BLaER1 (cell line): ENCODE measurements at regions not wholly inside any gene's neighbourhood (a gene's known extent, or its start where the extent isn't known, plus 50 kb on each side); places are given as distances from the start of the nearest gene placed in this dataset.

Experiments used
- H3K27ac ChIP-seq: shearing (Covaris generic); formaldehyde crosslinking; 2 replicates; pipeline ENCODE4 v1.8.1; 2022
- H3K27me3 ChIP-seq: shearing (Covaris generic); formaldehyde crosslinking; 2 replicates; pipeline ENCODE4 v1.8.1; 2022
- H3K36me3 ChIP-seq: shearing (Covaris generic); formaldehyde crosslinking; 2 replicates; pipeline ENCODE4 v1.8.1; 2022
- H3K4me1 ChIP-seq: shearing (Covaris generic); formaldehyde crosslinking; 2 replicates; pipeline ENCODE4 v1.8.1; 2022
- H3K4me2 ChIP-seq: shearing (Covaris generic); formaldehyde crosslinking; 2 replicates; pipeline ENCODE4 v1.8.1; 2022
- H3K4me3 ChIP-seq: shearing (Covaris generic); formaldehyde crosslinking; 2 replicates; pipeline ENCODE4 v1.8.1; 2022
- H3K9ac ChIP-seq: shearing (Covaris generic); formaldehyde crosslinking; 2 replicates; pipeline ENCODE4 v1.8.1; 2022
- H3K9me3 ChIP-seq: shearing (Covaris generic); formaldehyde crosslinking; 2 replicates; pipeline ENCODE4 v1.8.1; 2022
- H4K20me1 ChIP-seq: shearing (Covaris generic); formaldehyde crosslinking; 2 replicates; pipeline ENCODE4 v1.8.1; 2022
- Cebpa-rat ChIP-seq: shearing (Covaris generic); IDR thresholded peaks from 2 replicates; pipeline ENCODE4 v1.8.1; 2022

- H3K9me3 ChIP-seq, result peaks cover 17% of the 10 kb centered on the region
- H3K36me3 ChIP-seq, result no peaks in the 10 kb centered on the region
- no peak overlapping the region for H3K27ac ChIP-seq
- no peaks in the 10 kb centered on the region for H3K27me3 ChIP-seq
- no peaks in the 10 kb centered on the region for H4K20me1 ChIP-seq
- H3K4me3 ChIP-seq, result no peak overlapping the region
- H3K9ac ChIP-seq, result no peak overlapping the region
- no peaks in the 10 kb centered on the region for H3K4me1 ChIP-seq
- H3K4me2 ChIP-seq, result no peak overlapping the region
- TF ChIP-seq Cebpa-rat, result no peak
Measured at GRCh38 chr1:219347921-219348391, 174.3 kb downstream of the LYPLAL1 start.

GRCh38 chr1:219347376-219347775 lies 173.7 kb downstream of the LYPLAL1 start:
- H4K20me1 ChIP-seq, result no peaks in the 10 kb centered on the region
- H3K4me2 ChIP-seq, result no peak overlapping the region
- H3K36me3 ChIP-seq, result no peaks in the 10 kb centered on the region
- no peaks in the 10 kb centered on the region for H3K27me3 ChIP-seq
- H3K9ac ChIP-seq, result no peak overlapping the region
- no peaks in the 10 kb centered on the region for H3K4me1 ChIP-seq
- peaks cover 17% of the 10 kb centered on the region for H3K9me3 ChIP-seq
- no peak overlapping the region for H3K4me3 ChIP-seq
- TF ChIP-seq Cebpa-rat, result no peak
- H3K27ac ChIP-seq, result no peak overlapping the region

GRCh38 chr1:219345953-219346352 lies 172.3 kb downstream of the LYPLAL1 start:
- Histone ChIP-seq H3K27me3 (no peaks in the 10 kb centered on the region), H3K4me2 (no peak overlapping the region), H3K36me3 (no peaks in the 10 kb centered on the region), H3K9ac (no peak overlapping the region), H3K9me3 (peaks cover 17% of the 10 kb centered on the region), H3K4me3 (no peak overlapping the region), H3K4me1 (no peaks in the 10 kb centered on the region), H4K20me1 (no peaks in the 10 kb centered on the region), H3K27ac (no peak overlapping the region)
- TF ChIP-seq Cebpa-rat, result no peak

- H3K9ac ChIP-seq, result no peak overlapping the region
- no peaks in the 10 kb centered on the region for H3K27me3 ChIP-seq
- H3K27ac ChIP-seq, result no peak overlapping the region
- no peaks in the 10 kb centered on the region for H4K20me1 ChIP-seq
- peaks cover 17% of the 10 kb centered on the region for H3K9me3 ChIP-seq
- H3K4me3 ChIP-seq, result no peak overlapping the region
- no peak overlapping the region for H3K4me2 ChIP-seq
- no peaks in the 10 kb centered on the region for H3K4me1 ChIP-seq
- no peak for TF ChIP-seq Cebpa-rat
- no peaks in the 10 kb centered on the region for H3K36me3 ChIP-seq
Measured at GRCh38 chr1:219342836-219343235, 169.2 kb downstream of the LYPLAL1 start.

GRCh38 chr1:219340796-219341195 lies 167.1 kb downstream of the LYPLAL1 start:
- H3K4me2 ChIP-seq, result no peak overlapping the region
- H3K4me1 ChIP-seq, result no peaks in the 10 kb centered on the region
- no peak overlapping the region for H3K9ac ChIP-seq
- no peaks in the 10 kb centered on the region for H4K20me1 ChIP-seq
- no peak overlapping the region for H3K4me3 ChIP-seq
- H3K36me3 ChIP-seq, result no peaks in the 10 kb centered on the region
- no peak overlapping the region for H3K27ac ChIP-seq
- TF ChIP-seq Cebpa-rat, result no peak
- no peaks in the 10 kb centered on the region for H3K27me3 ChIP-seq
- peaks cover 6% of the 10 kb centered on the region for H3K9me3 ChIP-seq

- no peaks in the 10 kb centered on the region for H3K9me3 ChIP-seq
Measured at GRCh38 chr1:219339466-219339865, 165.8 kb downstream of the LYPLAL1 start.

GRCh38 chr1:219337588-219337987 lies 163.9 kb downstream of the LYPLAL1 start:
- H3K27ac ChIP-seq, result no peak overlapping the region
- H4K20me1 ChIP-seq, result no peaks in the 10 kb centered on the region
- TF ChIP-seq Cebpa-rat, result no peak
- no peak overlapping the region for H3K4me2 ChIP-seq
- no peaks in the 10 kb centered on the region for H3K9me3 ChIP-seq
- H3K9ac ChIP-seq, result no peak overlapping the region
- H3K27me3 ChIP-seq, result no peaks in the 10 kb centered on the region
- no peaks in the 10 kb centered on the region for H3K4me1 ChIP-seq
- H3K4me3 ChIP-seq, result no peak overlapping the region
- no peaks in the 10 kb centered on the region for H3K36me3 ChIP-seq

More at GRCh38 chr1:219339466-219339865, 165.8 kb downstream of the LYPLAL1 start:
- no peak overlapping the region for H3K4me3 ChIP-seq
- no peaks in the 10 kb centered on the region for H4K20me1 ChIP-seq
- H3K36me3 ChIP-seq, result no peaks in the 10 kb centered on the region
- no peak overlapping the region for H3K4me2 ChIP-seq
- no peaks in the 10 kb centered on the region for H3K4me1 ChIP-seq
- TF ChIP-seq Cebpa-rat, result no peak
- H3K27me3 ChIP-seq, result no peaks in the 10 kb centered on the region
- no peak overlapping the region for H3K27ac ChIP-seq
- H3K9ac ChIP-seq, result no peak overlapping the region

GRCh38 chr1:219333626-219334025 lies 159.9 kb downstream of the LYPLAL1 start:
- Histone ChIP-seq H3K36me3 (no peaks in the 10 kb centered on the region), H3K4me1 (no peaks in the 10 kb centered on the region), H3K27me3 (no peaks in the 10 kb centered on the region), H3K27ac (no peak overlapping the region), H3K9me3 (no peaks in the 10 kb centered on the region), H3K9ac (no peak overlapping the region), H3K4me2 (no peak overlapping the region), H4K20me1 (no peaks in the 10 kb centered on the region), H3K4me3 (no peak overlapping the region)
- TF ChIP-seq Cebpa-rat, result no peak

GRCh38 chr1:219331424-219331823 lies 157.7 kb downstream of the LYPLAL1 start:
- Histone ChIP-seq H3K9ac (no peak overlapping the region), H3K4me1 (no peaks in the 10 kb centered on the region), H3K9me3 (no peaks in the 10 kb centered on the region; the same call in 1 of the 2 replicates), H4K20me1 (no peaks in the 10 kb centered on the region), H3K27me3 (no peaks in the 10 kb centered on the region), H3K36me3 (no peaks in the 10 kb centered on the region), H3K27ac (no peak overlapping the region), H3K4me3 (no peak overlapping the region), H3K4me2 (no peak overlapping the region)
- no peak for TF ChIP-seq Cebpa-rat

- no peaks in the 10 kb centered on the region for H4K20me1 ChIP-seq
- H3K36me3 ChIP-seq, result no peaks in the 10 kb centered on the region
- no peaks in the 10 kb centered on the region for H3K27me3 ChIP-seq
- H3K27ac ChIP-seq, result no peak overlapping the region
- H3K4me1 ChIP-seq, result no peaks in the 10 kb centered on the region
- no peak overlapping the region for H3K9ac ChIP-seq
- H3K9me3 ChIP-seq, result no peaks in the 10 kb centered on the region; the same call in 1 of the 2 replicates
- H3K4me3 ChIP-seq, result no peak overlapping the region
- no peak overlapping the region for H3K4me2 ChIP-seq
- TF ChIP-seq Cebpa-rat, result no peak
Measured at GRCh38 chr1:219330669-219331068, 157.0 kb downstream of the LYPLAL1 start.

GRCh38 chr1:219330001-219330400 lies 156.3 kb downstream of the LYPLAL1 start:
- Histone ChIP-seq H3K4me1 (no peaks in the 10 kb centered on the region), H4K20me1 (no peaks in the 10 kb centered on the region), H3K27ac (no peak overlapping the region), H3K27me3 (no peaks in the 10 kb centered on the region), H3K4me3 (no peak overlapping the region), H3K36me3 (no peaks in the 10 kb centered on the region), H3K9ac (no peak overlapping the region), H3K4me2 (no peak overlapping the region), H3K9me3 (no peaks in the 10 kb centered on the region; the same call in 1 of the 2 replicates)
- no peak for TF ChIP-seq Cebpa-rat
